ENCODE measurements at regions not wholly inside any gene's neighbourhood (a gene's known extent, or its start where the extent isn't known, plus 50 kb on each side); places are given as distances from the start of the nearest gene placed in this dataset.

DNA sequence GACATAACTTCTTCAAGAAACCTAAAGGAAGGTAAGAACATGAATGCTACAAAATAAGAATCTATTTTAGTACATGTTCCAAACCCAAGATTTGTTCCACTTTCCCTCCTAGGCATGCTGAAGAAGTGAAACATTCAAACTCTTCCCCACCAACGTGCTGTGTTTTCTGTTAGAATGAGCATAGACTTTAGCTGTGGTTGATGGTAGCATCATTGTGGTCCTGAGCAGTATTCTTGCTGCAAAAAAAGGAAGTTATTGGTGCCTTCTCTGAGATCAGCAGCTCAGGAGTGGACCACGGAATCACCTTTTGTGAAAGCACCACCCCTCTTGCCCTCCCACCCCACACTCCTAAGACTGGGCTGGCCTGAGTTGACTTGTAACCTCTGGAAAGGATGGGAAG lies 100.4 kb upstream of the POGK start:
- no peak for DNase-seq (ENCODE audit: low read depth in 1 of 2, low spot score in 1 of 2)
- TF ChIP-seq SPI1 (IDR thresholded peaks at IDR 0.05; ENCODE audit: borderline replicate concordance, low read depth) (no peak), GABPA (IDR thresholded peaks at IDR 0.05; ENCODE audit: low read depth) (no peak), POLR2AphosphoS5 (IDR thresholded peaks at IDR 0.05; ENCODE audit: low read depth) (no peak)
- TF ChIP-seq, protein P1, sequence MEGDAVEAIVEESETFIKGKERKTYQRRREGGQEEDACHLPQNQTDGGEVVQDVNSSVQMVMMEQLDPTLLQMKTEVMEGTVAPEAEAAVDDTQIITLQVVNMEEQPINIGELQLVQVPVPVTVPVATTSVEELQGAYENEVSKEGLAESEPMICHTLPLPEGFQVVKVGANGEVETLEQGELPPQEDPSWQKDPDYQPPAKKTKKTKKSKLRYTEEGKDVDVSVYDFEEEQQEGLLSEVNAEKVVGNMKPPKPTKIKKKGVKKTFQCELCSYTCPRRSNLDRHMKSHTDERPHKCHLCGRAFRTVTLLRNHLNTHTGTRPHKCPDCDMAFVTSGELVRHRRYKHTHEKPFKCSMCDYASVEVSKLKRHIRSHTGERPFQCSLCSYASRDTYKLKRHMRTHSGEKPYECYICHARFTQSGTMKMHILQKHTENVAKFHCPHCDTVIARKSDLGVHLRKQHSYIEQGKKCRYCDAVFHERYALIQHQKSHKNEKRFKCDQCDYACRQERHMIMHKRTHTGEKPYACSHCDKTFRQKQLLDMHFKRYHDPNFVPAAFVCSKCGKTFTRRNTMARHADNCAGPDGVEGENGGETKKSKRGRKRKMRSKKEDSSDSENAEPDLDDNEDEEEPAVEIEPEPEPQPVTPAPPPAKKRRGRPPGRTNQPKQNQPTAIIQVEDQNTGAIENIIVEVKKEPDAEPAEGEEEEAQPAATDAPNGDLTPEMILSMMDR (IDR thresholded peaks at IDR 0.05; ENCODE audit: insufficient read depth, low read length), result no peak
- TF ChIP-seq, protein P2, sequence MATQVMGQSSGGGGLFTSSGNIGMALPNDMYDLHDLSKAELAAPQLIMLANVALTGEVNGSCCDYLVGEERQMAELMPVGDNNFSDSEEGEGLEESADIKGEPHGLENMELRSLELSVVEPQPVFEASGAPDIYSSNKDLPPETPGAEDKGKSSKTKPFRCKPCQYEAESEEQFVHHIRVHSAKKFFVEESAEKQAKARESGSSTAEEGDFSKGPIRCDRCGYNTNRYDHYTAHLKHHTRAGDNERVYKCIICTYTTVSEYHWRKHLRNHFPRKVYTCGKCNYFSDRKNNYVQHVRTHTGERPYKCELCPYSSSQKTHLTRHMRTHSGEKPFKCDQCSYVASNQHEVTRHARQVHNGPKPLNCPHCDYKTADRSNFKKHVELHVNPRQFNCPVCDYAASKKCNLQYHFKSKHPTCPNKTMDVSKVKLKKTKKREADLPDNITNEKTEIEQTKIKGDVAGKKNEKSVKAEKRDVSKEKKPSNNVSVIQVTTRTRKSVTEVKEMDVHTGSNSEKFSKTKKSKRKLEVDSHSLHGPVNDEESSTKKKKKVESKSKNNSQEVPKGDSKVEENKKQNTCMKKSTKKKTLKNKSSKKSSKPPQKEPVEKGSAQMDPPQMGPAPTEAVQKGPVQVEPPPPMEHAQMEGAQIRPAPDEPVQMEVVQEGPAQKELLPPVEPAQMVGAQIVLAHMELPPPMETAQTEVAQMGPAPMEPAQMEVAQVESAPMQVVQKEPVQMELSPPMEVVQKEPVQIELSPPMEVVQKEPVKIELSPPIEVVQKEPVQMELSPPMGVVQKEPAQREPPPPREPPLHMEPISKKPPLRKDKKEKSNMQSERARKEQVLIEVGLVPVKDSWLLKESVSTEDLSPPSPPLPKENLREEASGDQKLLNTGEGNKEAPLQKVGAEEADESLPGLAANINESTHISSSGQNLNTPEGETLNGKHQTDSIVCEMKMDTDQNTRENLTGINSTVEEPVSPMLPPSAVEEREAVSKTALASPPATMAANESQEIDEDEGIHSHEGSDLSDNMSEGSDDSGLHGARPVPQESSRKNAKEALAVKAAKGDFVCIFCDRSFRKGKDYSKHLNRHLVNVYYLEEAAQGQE (IDR thresholded peaks at IDR 0.05; ENCODE audit: insufficient replicate concordance, low read depth), result no peak

DNA sequence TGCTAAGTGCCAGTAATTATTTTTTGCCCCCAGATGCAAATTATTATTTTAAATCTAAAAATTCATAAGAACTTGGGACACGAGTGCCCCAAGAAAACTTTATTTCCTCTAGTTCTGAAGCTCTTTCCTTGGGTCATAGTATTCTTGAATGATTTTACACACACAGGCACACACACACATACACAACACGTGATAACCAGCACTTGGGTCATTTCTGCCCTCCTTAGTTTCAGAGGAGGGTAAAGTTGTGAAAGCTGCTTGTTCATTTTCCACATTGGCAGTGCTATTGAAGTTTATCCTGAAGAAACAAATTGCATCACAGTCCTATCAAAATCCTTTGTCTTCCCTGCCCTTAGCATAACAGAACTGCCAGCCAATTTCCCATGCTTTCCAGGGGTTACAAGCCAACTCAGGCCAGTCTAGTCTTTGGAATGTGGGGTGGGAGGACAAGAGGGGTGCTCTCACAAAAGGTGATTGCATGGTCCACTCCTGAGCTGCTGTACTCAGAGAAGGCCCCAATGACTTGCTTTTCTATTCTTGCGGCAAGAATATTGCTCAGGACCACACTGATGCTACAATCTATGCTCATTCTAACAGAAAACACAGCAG lies 98.5 kb upstream of the POGK start:
- Histone ChIP-seq H3K27ac (replicated peaks) (no peak overlapping the region), H3K27me3 (ENCODE audit: insufficient read depth, poor library complexity, severe bottlenecking) (no peaks in the 10 kb centered on the region), H3K4me3 (replicated peaks; ENCODE audit: insufficient read depth, low read length) (no peak overlapping the region)
- TF ChIP-seq, protein P1 (IDR thresholded peaks at IDR 0.05; ENCODE audit: insufficient read depth, low read length), result no peak
- TF ChIP-seq POLR2AphosphoS5 (IDR thresholded peaks at IDR 0.05; ENCODE audit: low read depth) (no peak), SPI1 (IDR thresholded peaks at IDR 0.05; ENCODE audit: borderline replicate concordance, low read depth) (no peak), GABPA (IDR thresholded peaks at IDR 0.05; ENCODE audit: low read depth) (no peak)
- TF ChIP-seq, protein P2 (IDR thresholded peaks at IDR 0.05; ENCODE audit: insufficient replicate concordance, low read depth), result no peak
- DNase-seq (ENCODE audit: low read depth in 1 of 2, low spot score in 1 of 2), result no peak

More for the DNA sequence above, 100.4 kb upstream of the POGK start:
- Histone ChIP-seq H3K27ac (replicated peaks) (no peak overlapping the region), H3K4me3 (replicated peaks; ENCODE audit: insufficient read depth, low read length) (no peak overlapping the region), H3K27me3 (ENCODE audit: insufficient read depth, poor library complexity, severe bottlenecking) (no peaks in the 10 kb centered on the region)

DNA sequence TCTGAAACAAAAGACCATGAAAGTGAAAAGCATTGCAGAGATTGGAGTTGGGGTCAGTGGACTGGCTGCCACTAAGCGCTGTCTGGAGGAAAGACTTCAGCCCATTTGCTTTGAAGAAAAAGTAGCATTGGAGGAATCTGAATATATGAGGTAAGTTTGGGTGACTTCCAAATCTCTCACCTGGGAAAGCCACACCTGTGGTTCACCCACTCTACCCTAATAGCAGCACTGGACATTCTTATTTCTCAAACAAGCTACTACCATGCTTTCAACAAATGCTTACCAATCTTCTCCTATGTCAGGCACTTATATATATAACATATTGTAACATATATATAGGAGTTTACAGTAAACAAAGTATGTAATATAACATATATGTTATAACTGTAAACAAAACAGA lies 76.0 kb upstream of the POGK start:
- DNase-seq (ENCODE audit: low read depth in 1 of 2, low spot score in 1 of 2), result no peak
- H3K27me3 ChIP-seq (ENCODE audit: insufficient read depth, poor library complexity, severe bottlenecking), result no peaks in the 10 kb centered on the region
- H3K4me3 ChIP-seq (replicated peaks; ENCODE audit: insufficient read depth, low read length), result no peak overlapping the region
- TF ChIP-seq GABPA (IDR thresholded peaks at IDR 0.05; ENCODE audit: low read depth) (no peak), SPI1 (IDR thresholded peaks at IDR 0.05; ENCODE audit: borderline replicate concordance, low read depth) (no peak), POLR2AphosphoS5 (IDR thresholded peaks at IDR 0.05; ENCODE audit: low read depth) (no peak)
- TF ChIP-seq, protein P1 (IDR thresholded peaks at IDR 0.05; ENCODE audit: insufficient read depth, low read length), result no peak
- TF ChIP-seq, protein P2 (IDR thresholded peaks at IDR 0.05; ENCODE audit: insufficient replicate concordance, low read depth), result no peak
- H3K27ac ChIP-seq (replicated peaks), result no peak overlapping the region
